Left lung (tissue), 4 donors: ENCODE measurements at regions not wholly inside any gene's neighbourhood (a gene's known extent, or its start where the extent isn't known, plus 50 kb on each side); places are given as distances from the start of the nearest gene placed in this dataset.

Source experiments
- ATAC-seq: fragments of 200-7000 bp; cut with Tn5 transposase; one replicate; pipeline ENCODE4 v1.9.1; 2020; ENCODE audit warnings: moderate library complexity
- DNase-seq, 4 donors: peaks; one replicate each; pipeline ENCODE4 v3.0.0-alpha.2; 2013 to 2020
- H3K27ac ChIP-seq, 2 donors: fragments of 200-600 bp; sonication (generic) in 1 of 2; one replicate each; pipeline versions ENCODE4 v1.5.0 to v1.8.0; 2020 to 2021
- H3K27me3 ChIP-seq, 2 donors: fragments of 200-600 bp; sonication (generic) in 1 of 2; one replicate each; pipeline versions ENCODE4 v1.5.0 to v1.8.0; 2020 to 2021
- H3K36me3 ChIP-seq, 2 donors: fragments of 200-600 bp; sonication (generic) in 1 of 2; one replicate each; pipeline versions ENCODE4 v1.5.0 to v1.8.0; 2020 to 2021
- H3K4me1 ChIP-seq, 2 donors: fragments of 200-600 bp; one replicate each; pipeline ENCODE4 v1.8.0; 2021
- H3K4me3 ChIP-seq, 2 donors: fragments of 200-600 bp; sonication (generic) in 1 of 2; one replicate each; pipeline versions ENCODE4 v1.5.0 to v1.8.0; 2020 to 2021; ENCODE audit warnings: mild to moderate bottlenecking in 1 of 2
- H3K9me3 ChIP-seq, 2 donors: fragments of 200-600 bp; sonication (generic) in 1 of 2; one replicate each; pipeline versions ENCODE4 v1.5.0 to v1.8.0; 2020 to 2021
- CTCF ChIP-seq, 2 donors: fragments of 200-600 bp; sonication (generic) in 1 of 2; IDR thresholded peaks; one replicate each; pipeline versions ENCODE4 v1.5.0 to v1.8.0; 2021; ENCODE audit warnings: antibody characterized with exemption in 2 of 2
- intact Hi-C, 2 donors: fragments of 100-400 bp; cut with DNase I; formaldehyde crosslinking; loops; one replicate each; pipeline versions ENCODE4 v1.11.2 to v1.14.2; 2022
- donor health status: DM: no; HTN: yes; CAD: no.
- donor health status: DM: no; HTN: no; CAD: no.

- no peak for ATAC-seq
- intact Hi-C loops, result no loop called here
- TF ChIP-seq CTCF (IDR thresholded peaks at IDR 0.05), result no peak
- Histone ChIP-seq H3K4me1 (no peaks in the 10 kb centered on the region), H3K27me3 (no peaks in the 10 kb centered on the region), H3K36me3 (no peaks in the 10 kb centered on the region), H3K9me3 (peaks cover 0 to 13% of the 10 kb centered on the region in 2 donors), H3K27ac (no peak overlapping the region), H3K4me3 (no peak overlapping the region)
- DNase-seq, result no peak
Measured at GRCh38 chr11:109221190-109221589, 200.8 kb upstream of the C11orf87 start.

- Histone ChIP-seq H3K27ac (no peak overlapping the region), H3K9me3 (peaks cover 0 to 11% of the 10 kb centered on the region in 2 donors), H3K4me3 (no peak overlapping the region), H3K27me3 (no peaks in the 10 kb centered on the region), H3K4me1 (no peaks in the 10 kb centered on the region), H3K36me3 (no peaks in the 10 kb centered on the region)
- no peak for TF ChIP-seq CTCF (IDR thresholded peaks at IDR 0.05)
- intact Hi-C loops, result no loop called here
- ATAC-seq (no peak), DNase-seq (no peak)
Measured at GRCh38 chr11:109222761-109223160, 199.2 kb upstream of the C11orf87 start.

GRCh38 chr11:109223451-109223850 lies 198.5 kb upstream of the C11orf87 start:
- TF ChIP-seq CTCF (IDR thresholded peaks at IDR 0.05), result no peak
- Histone ChIP-seq H3K4me3 (no peak overlapping the region), H3K27me3 (no peaks in the 10 kb centered on the region), H3K4me1 (no peaks in the 10 kb centered on the region), H3K27ac (no peak overlapping the region), H3K36me3 (no peaks in the 10 kb centered on the region), H3K9me3 (peaks cover 0 to 11% of the 10 kb centered on the region in 2 donors)
- no peak for DNase-seq
- intact Hi-C loops, result no loop called here
- ATAC-seq, result no peak

- H3K4me3 ChIP-seq, result no peak overlapping the region
- no peak for ATAC-seq
- no peak overlapping the region for H3K27ac ChIP-seq
- DNase-seq, result no peak
- no peaks in the 10 kb centered on the region for H3K4me1 ChIP-seq
- no peaks in the 10 kb centered on the region for H3K36me3 ChIP-seq
- no peaks in the 10 kb centered on the region for H3K27me3 ChIP-seq
- TF ChIP-seq CTCF (IDR thresholded peaks at IDR 0.05), result no peak
- peaks cover 0 to 3% of the 10 kb centered on the region in 2 donors for H3K9me3 ChIP-seq
- intact Hi-C loops, result no loop called here
Measured at GRCh38 chr11:109229682-109230081, 192.3 kb upstream of the C11orf87 start.

GRCh38 chr11:109236188-109236587 lies 185.8 kb upstream of the C11orf87 start:
- H3K36me3 ChIP-seq, result no peaks in the 10 kb centered on the region
- DNase-seq (no peak), ATAC-seq (no peak)
- H3K9me3 ChIP-seq, result no peaks in the 10 kb centered on the region
- H3K27ac ChIP-seq, result no peak overlapping the region
- H3K4me3 ChIP-seq, result no peak overlapping the region
- H3K27me3 ChIP-seq, result no peaks in the 10 kb centered on the region
- H3K4me1 ChIP-seq, result no peaks in the 10 kb centered on the region
- TF ChIP-seq CTCF (IDR thresholded peaks at IDR 0.05), result no peak
- intact Hi-C loops, result no loop called here
